Colonic mucosa (tissue), 4 donors: ENCODE measurements at regions not wholly inside any gene's neighbourhood (a gene's known extent, or its start where the extent isn't known, plus 50 kb on each side); places are given as distances from the start of the nearest gene placed in this dataset.

Experiments used
- DNase-seq: peaks from one replicate; pipeline ENCODE4 v3.0.0-alpha.2; 2020
- H3K27ac ChIP-seq: fragments of 200-600 bp; one replicate; pipeline ENCODE4 v1.8.0; 2021
- H3K27me3 ChIP-seq: fragments of 200-600 bp; one replicate; pipeline ENCODE4 v1.8.0; 2021
- H3K36me3 ChIP-seq: fragments of 200-600 bp; one replicate; pipeline ENCODE4 v1.8.0; 2021
- H3K4me1 ChIP-seq: fragments of 200-600 bp; one replicate; pipeline ENCODE4 v1.8.0; 2021; ENCODE audit warnings: mild to moderate bottlenecking
- H3K4me3 ChIP-seq: fragments of 200-600 bp; one replicate; pipeline ENCODE4 v1.8.0; 2021
- H3K9ac ChIP-seq, 2 donors: one replicate each; pipeline ENCODE4 v1.7.0; 2013; ENCODE audit warnings: control low read depth in 2 of 2, low read depth in 2 of 2, low read length in 2 of 2
- H3K9me3 ChIP-seq: fragments of 200-600 bp; one replicate; pipeline ENCODE4 v1.8.0; 2021
- CTCF ChIP-seq: fragments of 200-600 bp; IDR thresholded peaks from one replicate; pipeline ENCODE4 v1.8.0; 2022; ENCODE audit warnings: antibody characterized with exemption, mild to moderate bottlenecking
- intact Hi-C: fragments of 100-400 bp; cut with DNase I; formaldehyde crosslinking; loops from one replicate; pipeline ENCODE4 v1.14.1; 2022
- donor health status: healthy.
- donor health status: DM: no; HTN: no; CAD: no.
- donor health status: DM: no; HTN: no; CAD: no.

GRCh38 chr6:11480541-11480940, 57.0 kb upstream of the TMEM170B start:
- no peaks in the 10 kb centered on the region for H3K4me1 ChIP-seq
- no peak overlapping the region for H3K27ac ChIP-seq
- H3K9ac ChIP-seq: no peak overlapping the region
- H3K9me3 ChIP-seq: no peaks in the 10 kb centered on the region
- no peak for DNase-seq
- no peaks in the 10 kb centered on the region for H3K27me3 ChIP-seq
- no peaks in the 10 kb centered on the region for H3K36me3 ChIP-seq
- intact Hi-C loops: no loop called here
- H3K4me3 ChIP-seq: no peak overlapping the region
- TF ChIP-seq CTCF: no peak

- H3K27ac ChIP-seq: no peak overlapping the region
- intact Hi-C loops: no loop called here
- H3K36me3 ChIP-seq: no peaks in the 10 kb centered on the region
Measured at GRCh38 chr6:11479296-11479695, 58.3 kb upstream of the TMEM170B start.

GRCh38 chr6:11478586-11478985, 59.0 kb upstream of the TMEM170B start:
- H3K4me1 ChIP-seq: no peaks in the 10 kb centered on the region
- TF ChIP-seq CTCF: no peak
- intact Hi-C loops: no loop called here
- H3K9ac ChIP-seq: no peak overlapping the region
- H3K27ac ChIP-seq: no peak overlapping the region
- H3K36me3 ChIP-seq: no peaks in the 10 kb centered on the region
- no peaks in the 10 kb centered on the region for H3K27me3 ChIP-seq
- no peaks in the 10 kb centered on the region for H3K9me3 ChIP-seq
- no peak overlapping the region for H3K4me3 ChIP-seq
- DNase-seq: no peak

More at GRCh38 chr6:11479296-11479695, 58.3 kb upstream of the TMEM170B start:
- no peak for TF ChIP-seq CTCF
- Histone ChIP-seq H3K4me3 (no peak overlapping the region), H3K9ac (no peak overlapping the region), H3K27me3 (no peaks in the 10 kb centered on the region), H3K9me3 (no peaks in the 10 kb centered on the region), H3K4me1 (no peaks in the 10 kb centered on the region)
- no peak for DNase-seq

- intact Hi-C loops: no loop called here
- Histone ChIP-seq H3K27ac (no peak overlapping the region), H3K9ac (no peak overlapping the region), H3K27me3 (no peaks in the 10 kb centered on the region), H3K9me3 (no peaks in the 10 kb centered on the region), H3K36me3 (no peaks in the 10 kb centered on the region), H3K4me1 (no peaks in the 10 kb centered on the region), H3K4me3 (no peak overlapping the region)
- TF ChIP-seq CTCF: no peak
- DNase-seq: no peak
Measured at GRCh38 chr6:11475016-11475415, 62.5 kb upstream of the TMEM170B start.

GRCh38 chr6:11473008-11473740, 64.4 kb upstream of the TMEM170B start:
- intact Hi-C loops: no loop called here
- TF ChIP-seq CTCF: no peak
- H3K27me3 ChIP-seq: no peaks in the 10 kb centered on the region
- no peaks in the 10 kb centered on the region for H3K9me3 ChIP-seq
- H3K4me1 ChIP-seq: no peaks in the 10 kb centered on the region
- H3K36me3 ChIP-seq: no peaks in the 10 kb centered on the region
- H3K27ac ChIP-seq: no peak overlapping the region
- no peak overlapping the region for H3K9ac ChIP-seq
- H3K4me3 ChIP-seq: no peak overlapping the region
- no peak for DNase-seq
